K562 (cell line): ENCODE measurements at regions not wholly inside any gene's neighbourhood (a gene's known extent, or its start where the extent isn't known, plus 50 kb on each side); places are given as distances from the start of the nearest gene placed in this dataset.

ENCODE experiments used
- BHLHE40 ChIP-seq: IDR thresholded peaks from 2 replicates; pipeline ENCODE4 v1.6.1; 2011; ENCODE audit warnings: low read length, improper control_type of control experiment
- BMI1 ChIP-seq: fragments of 150-350 bp; IDR thresholded peaks from 2 replicates; pipeline ENCODE4 v1.6.1; 2014; ENCODE audit warnings: low read length
- CREBBP ChIP-seq: IDR thresholded peaks from one replicate; pipeline ENCODE4 v1.6.1; 2012; ENCODE audit warnings: low read depth, mild to moderate bottlenecking, control low read depth, inconsistent platforms, low read length
- GATA2 ChIP-seq: sonication (generic); formaldehyde crosslinking; IDR thresholded peaks from 2 replicates; pipeline ENCODE4 v1.4.0; 2020; ENCODE audit warnings: mild to moderate bottlenecking, missing genetic modification reagents
- HDAC2 ChIP-seq: fragments of 450-650 bp; IDR thresholded peaks from 2 replicates; pipeline ENCODE4 v1.6.1; 2016; ENCODE audit warnings: mild to moderate bottlenecking
- JUND ChIP-seq, 2 experiments: IDR thresholded peaks; 2 replicates in 1 of 2; 3 replicates in 1 of 2; pipeline ENCODE4 v1.6.1; 2011; ENCODE audit warnings: borderline replicate concordance in 2 of 2, low read depth in 2 of 2, low read length in 2 of 2, improper control_type of control experiment in 1 of 2, missing biosample characterization in 1 of 2, missing genetic modification characterization in 1 of 2, missing genetic modification reagents in 1 of 2
- KAT8 ChIP-seq: fragments of 450-650 bp; IDR thresholded peaks from 2 replicates; pipeline ENCODE4 v1.6.1; 2016; ENCODE audit warnings: low read depth, mild to moderate bottlenecking
- MAFK ChIP-seq: IDR thresholded peaks from 2 replicates; pipeline ENCODE4 v1.6.1; 2011; ENCODE audit warnings: low read length, improper control_type of control experiment
- MEIS2 ChIP-seq: fragments of 450-650 bp; IDR thresholded peaks from 2 replicates; pipeline ENCODE4 v1.6.1; 2014; ENCODE audit warnings: mild to moderate bottlenecking; ENCODE audit not compliant: partially characterized antibody
- MYC ChIP-seq, 2 experiments: fragments of 250-450 bp in 1 of 2; sonication (Bioruptor Pico) in 1 of 2; IDR thresholded peaks; 2 replicates each; pipeline versions ENCODE4 v1.5.1 to v1.6.1; 2012 to 2021; ENCODE audit warnings: low read depth in 2 of 2, borderline replicate concordance in 1 of 2, improper control_type of control experiment in 1 of 2, low read length in 1 of 2, mild to moderate bottlenecking in 1 of 2, moderate library complexity in 1 of 2
- PCBP1 ChIP-seq: fragments of 200-400 bp; formaldehyde crosslinking; IDR thresholded peaks from 2 replicates; pipeline ENCODE4 v1.6.1; 2018; ENCODE audit warnings: mild to moderate bottlenecking, low read depth, low read length; ENCODE audit not compliant: poor library complexity, severe bottlenecking
- PHF21A ChIP-seq: fragments of 450-650 bp; IDR thresholded peaks from 2 replicates; pipeline ENCODE4 v1.6.1; 2017; ENCODE audit warnings: low read depth, borderline replicate concordance
- PHTF2 ChIP-seq: fragments of 250-450 bp; sonication (Bioruptor Pico); IDR thresholded peaks from 2 replicates; pipeline ENCODE4 v1.5.0; 2021; ENCODE audit warnings: mild to moderate bottlenecking
- POLR2G ChIP-seq: fragments of 200-400 bp; formaldehyde crosslinking; IDR thresholded peaks from 2 replicates; pipeline ENCODE4 v1.6.1; 2017; ENCODE audit warnings: low read depth, mild to moderate bottlenecking, antibody characterized with exemption, low read length, moderate library complexity
- SAP30 ChIP-seq: fragments of 200-600 bp; sonication (generic); IDR thresholded peaks from 2 replicates; pipeline ENCODE4 v1.6.1; 2012; ENCODE audit warnings: borderline replicate concordance, low read depth, mild to moderate bottlenecking, moderate library complexity, low read length, control low read depth, inconsistent platforms; ENCODE audit not compliant: insufficient read depth, poor library complexity, severe bottlenecking
- SIRT6 ChIP-seq: IDR thresholded peaks from one replicate; pipeline ENCODE4 v1.6.1; 2012; ENCODE audit warnings: low read depth, mild to moderate bottlenecking, control low read depth, inconsistent platforms, low read length, moderate library complexity
- SP2 ChIP-seq: IDR thresholded peaks from 2 replicates; pipeline ENCODE4 v1.6.1; 2011; ENCODE audit warnings: mild to moderate bottlenecking, low read depth, low read length, moderate library complexity; ENCODE audit not compliant: poor library complexity, severe bottlenecking; ENCODE audit errors: extremely low read depth
- STAT5A ChIP-seq: IDR thresholded peaks from 2 replicates; pipeline ENCODE4 v1.6.1; 2012; ENCODE audit warnings: low read length, inconsistent platforms, borderline replicate concordance
- STAT5B ChIP-seq: fragments of 250-450 bp; sonication (Bioruptor Pico); IDR thresholded peaks from 2 replicates; pipeline ENCODE4 v1.8.0; 2021; ENCODE audit warnings: mild to moderate bottlenecking, inconsistent platforms
- TAF1 ChIP-seq: IDR thresholded peaks from 2 replicates; pipeline ENCODE4 v1.6.1; 2011; ENCODE audit warnings: mild to moderate bottlenecking, low read length, moderate library complexity; ENCODE audit not compliant: insufficient read depth, control insufficient read depth, severe bottlenecking; ENCODE audit errors: extremely low read depth
- TBL1XR1 ChIP-seq, 2 experiments: IDR thresholded peaks; 2 replicates each; pipeline ENCODE4 v1.6.1; 2012; ENCODE audit warnings: improper control_type of control experiment in 2 of 2, low read length in 2 of 2, mild to moderate bottlenecking in 1 of 2
- TRIM24 ChIP-seq, 2 experiments: fragments of 450-650 bp; IDR thresholded peaks; 2 replicates each; pipeline ENCODE4 v1.6.1; 2016
- ZNF274 ChIP-seq: IDR thresholded peaks from 2 replicates; pipeline ENCODE4 v1.6.1; 2011; ENCODE audit warnings: low read depth, mild to moderate bottlenecking, low read length, moderate library complexity, borderline replicate concordance
- ZNF696 ChIP-seq: fragments of 250-450 bp; sonication (Bioruptor Pico); conservative IDR thresholded peaks from 2 replicates; pipeline ENCODE4 v1.4.0; 2020; ENCODE audit warnings: mild to moderate bottlenecking, moderate library complexity
- TF ChIP-seq, protein P1 (sequence below): fragments of 250-450 bp; sonication (Bioruptor Pico); IDR thresholded peaks from 2 replicates; pipeline ENCODE4 v1.8.0; 2022; ENCODE audit warnings: moderate library complexity, mild to moderate bottlenecking, inconsistent platforms
- TF ChIP-seq, protein P2 (sequence below): fragments of 250-450 bp; sonication (Bioruptor Pico); IDR thresholded peaks from 2 replicates; pipeline ENCODE4 v1.5.0; 2021
- TF ChIP-seq, protein P3 (sequence below): fragments of 250-450 bp; sonication (Bioruptor Pico); IDR thresholded peaks from 2 replicates; pipeline ENCODE4 v1.8.0; 2022; ENCODE audit warnings: moderate library complexity, mild to moderate bottlenecking, inconsistent platforms

DNA sequence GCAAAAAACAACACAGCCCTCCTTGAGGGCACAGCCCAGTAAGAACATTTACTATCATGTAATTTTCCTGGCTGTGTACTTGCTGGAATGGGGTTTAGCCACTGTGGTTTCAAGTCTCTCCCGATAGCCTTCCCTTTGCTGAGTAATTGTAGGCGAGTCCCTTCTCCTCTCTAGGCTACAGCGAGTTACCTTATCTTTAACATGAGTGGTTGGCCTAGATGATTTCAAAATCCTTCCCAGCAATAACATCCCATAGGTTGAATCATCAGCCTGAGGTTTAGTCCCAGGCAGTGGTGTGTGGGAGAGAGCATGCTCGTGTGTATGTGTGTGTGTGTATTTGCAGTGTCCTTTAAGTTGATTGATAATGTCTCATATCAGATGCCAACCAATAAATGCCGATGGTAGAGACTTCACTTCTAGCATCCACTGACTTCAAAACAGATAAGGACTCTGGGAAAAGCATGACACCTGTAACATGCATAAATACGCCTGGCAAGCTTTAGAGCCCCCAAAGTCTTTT is 142.9 kb upstream of the ZMIZ1 start (continued):
- no peak for TF ChIP-seq SAP30
- TF ChIP-seq MEIS2: peak; percentile 5
- no peak for TF ChIP-seq SP2
- TF ChIP-seq PCBP1: no peak
- TF ChIP-seq PHTF2: no peak
- TF ChIP-seq POLR2G: no peak
- TF ChIP-seq JUND (IDR thresholded peaks at IDR 0.05; ENCODE audit: borderline replicate concordance, low read depth, low read length): peak; percentile 85
- TF ChIP-seq JUND (tag; IDR thresholded peaks at IDR 0.05; ENCODE audit: borderline replicate concordance, low read depth, low read length): peak; percentile 73; the same call in 1 of the 3 replicates
- TF ChIP-seq TBL1XR1 (IDR thresholded peaks at IDR 0.05; ENCODE audit: low read length in 2 of 2): no peak
- TF ChIP-seq, protein P1, sequence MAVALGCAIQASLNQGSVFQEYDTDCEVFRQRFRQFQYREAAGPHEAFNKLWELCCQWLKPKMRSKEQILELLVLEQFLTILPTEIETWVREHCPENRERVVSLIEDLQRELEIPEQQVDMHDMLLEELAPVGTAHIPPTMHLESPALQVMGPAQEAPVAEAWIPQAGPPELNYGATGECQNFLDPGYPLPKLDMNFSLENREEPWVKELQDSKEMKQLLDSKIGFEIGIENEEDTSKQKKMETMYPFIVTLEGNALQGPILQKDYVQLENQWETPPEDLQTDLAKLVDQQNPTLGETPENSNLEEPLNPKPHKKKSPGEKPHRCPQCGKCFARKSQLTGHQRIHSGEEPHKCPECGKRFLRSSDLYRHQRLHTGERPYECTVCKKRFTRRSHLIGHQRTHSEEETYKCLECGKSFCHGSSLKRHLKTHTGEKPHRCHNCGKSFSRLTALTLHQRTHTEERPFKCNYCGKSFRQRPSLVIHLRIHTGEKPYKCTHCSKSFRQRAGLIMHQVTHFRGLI: no peak
- no peak for TF ChIP-seq TAF1
- no peak for TF ChIP-seq KAT8
- no peak for TF ChIP-seq CREBBP
- 0 out of 2 replicates have a peak, but pooled peaks have one; percentile 35 for TF ChIP-seq MYC (IDR thresholded peaks at IDR 0.05; ENCODE audit: low read depth, low read length)
- TF ChIP-seq MYC (CRISPR knock-in tag; IDR thresholded peaks at IDR 0.05; ENCODE audit: borderline replicate concordance, low read depth): no peak
- TF ChIP-seq TRIM24 (IDR thresholded peaks at IDR 0.05): 0 out of 4 replicates have a peak, but pooled peaks of 1 of the 2 experiments have one; percentile 40
- TF ChIP-seq GATA2 (CRISPR knock-in tag): 0 out of 2 replicates have a peak, but pooled peaks have one; percentile 21
- TF ChIP-seq MAFK: peak; percentile 75
- TF ChIP-seq BMI1: no peak
- TF ChIP-seq HDAC2: peak; percentile 90
- TF ChIP-seq SIRT6: no peak
- TF ChIP-seq PHF21A: peak; percentile 95; the same call in 1 of the 2 replicates
- TF ChIP-seq STAT5B (CRISPR knock-in tag): no peak
- no peak for TF ChIP-seq ZNF274
- TF ChIP-seq ZNF696 (CRISPR knock-in tag): no peak
- TF ChIP-seq BHLHE40: peak; percentile 57; the same call in 1 of the 2 replicates
- TF ChIP-seq STAT5A: no peak
- TF ChIP-seq, protein P2, sequence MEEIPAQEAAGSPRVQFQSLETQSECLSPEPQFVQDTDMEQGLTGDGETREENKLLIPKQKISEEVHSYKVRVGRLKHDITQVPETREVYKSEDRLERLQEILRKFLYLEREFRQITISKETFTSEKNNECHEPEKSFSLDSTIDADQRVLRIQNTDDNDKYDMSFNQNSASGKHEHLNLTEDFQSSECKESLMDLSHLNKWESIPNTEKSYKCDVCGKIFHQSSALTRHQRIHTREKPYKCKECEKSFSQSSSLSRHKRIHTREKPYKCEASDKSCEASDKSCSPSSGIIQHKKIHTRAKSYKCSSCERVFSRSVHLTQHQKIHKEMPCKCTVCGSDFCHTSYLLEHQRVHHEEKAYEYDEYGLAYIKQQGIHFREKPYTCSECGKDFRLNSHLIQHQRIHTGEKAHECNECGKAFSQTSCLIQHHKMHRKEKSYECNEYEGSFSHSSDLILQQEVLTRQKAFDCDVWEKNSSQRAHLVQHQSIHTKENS (CRISPR knock-in tag): no peak
- TF ChIP-seq, protein P3, sequence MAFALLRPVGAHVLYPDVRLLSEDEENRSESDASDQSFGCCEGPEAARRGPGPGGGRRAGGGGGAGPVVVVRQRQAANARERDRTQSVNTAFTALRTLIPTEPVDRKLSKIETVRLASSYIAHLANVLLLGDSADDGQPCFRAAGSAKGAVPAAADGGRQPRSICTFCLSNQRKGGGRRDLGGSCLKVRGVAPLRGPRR (CRISPR knock-in tag): no peak
